NOMO-1 treated with DMSO at 0.1 percent for 48 hours (cell line): ENCODE measurements at regions not wholly inside any gene's neighbourhood (a gene's known extent, or its start where the extent isn't known, plus 50 kb on each side); places are given as distances from the start of the nearest gene placed in this dataset.
"Not testable (repeated sequence)": the region's sequence is repeated elsewhere in the genome, so short reads cannot be mapped to it uniquely, and the experiment has no call there.

ENCODE experiments used
- DNase-seq: peaks from one replicate; lab custom pipeline; 2025; ENCODE audit not compliant: unreplicated experiment; lab: John Stamatoyannopoulos, UW

GRCh38 chr1:169044971-169045370, 61.5 kb upstream of the ATP1B1 start:
- no peak for DNase-seq

- DNase-seq: no peak
Observed at GRCh38 chr1:169046671-169047070, 59.8 kb upstream of the ATP1B1 start.

- DNase-seq: no peak
Observed at GRCh38 chr1:169047074-169047473, 59.4 kb upstream of the ATP1B1 start.

- DNase-seq: no peak
Observed at GRCh38 chr1:169048043-169048442, 58.4 kb upstream of the ATP1B1 start.

- DNase-seq: no peak
Observed at GRCh38 chr1:169049258-169049938, 57.1 kb upstream of the ATP1B1 start.

GRCh38 chr1:169051171-169051570, 55.3 kb upstream of the ATP1B1 start:
- DNase-seq: no peak

- not testable (repeated sequence) for DNase-seq
Observed at GRCh38 chr1:169052171-169052570, 54.3 kb upstream of the ATP1B1 start.

GRCh38 chr1:169052727-169053126, 53.8 kb upstream of the ATP1B1 start:
- DNase-seq: no peak

- no peak for DNase-seq
Observed at GRCh38 chr1:169053196-169053595, 53.3 kb upstream of the ATP1B1 start.
